ENCODE measurements at regions not wholly inside any gene's neighbourhood (a gene's known extent, or its start where the extent isn't known, plus 50 kb on each side); places are given as distances from the start of the nearest gene placed in this dataset.

- TF ChIP-seq REST (IDR thresholded peaks at IDR 0.05; ENCODE audit: borderline replicate concordance) (peak; percentile 40; the same call in 1 of the 2 replicates), REST (CRISPR knock-in tag; IDR thresholded peaks at IDR 0.05; ENCODE audit: low read depth) (no peak), CTCF (IDR thresholded peaks at IDR 0.05 in 2 of 3, conservative IDR thresholded peaks at IDR 0.05 in 1 of 3; ENCODE audit: insufficient read depth in 2 of 3, low read depth in 1 of 3, low read length in 3 of 3) (peak; percentile 52 to 72 (median 59)), POLR2B (IDR thresholded peaks at IDR 0.05; ENCODE audit: low read depth, partially characterized antibody) (no peak), ZNF143 (CRISPR knock-in tag; IDR thresholded peaks at IDR 0.05) (no peak), MYBL2 (IDR thresholded peaks at IDR 0.05; ENCODE audit: low read depth) (no peak), MYBL2 (CRISPR knock-in tag; IDR thresholded peaks at IDR 0.05; ENCODE audit: borderline replicate concordance) (no peak)
- TF ChIP-seq, protein P1, sequence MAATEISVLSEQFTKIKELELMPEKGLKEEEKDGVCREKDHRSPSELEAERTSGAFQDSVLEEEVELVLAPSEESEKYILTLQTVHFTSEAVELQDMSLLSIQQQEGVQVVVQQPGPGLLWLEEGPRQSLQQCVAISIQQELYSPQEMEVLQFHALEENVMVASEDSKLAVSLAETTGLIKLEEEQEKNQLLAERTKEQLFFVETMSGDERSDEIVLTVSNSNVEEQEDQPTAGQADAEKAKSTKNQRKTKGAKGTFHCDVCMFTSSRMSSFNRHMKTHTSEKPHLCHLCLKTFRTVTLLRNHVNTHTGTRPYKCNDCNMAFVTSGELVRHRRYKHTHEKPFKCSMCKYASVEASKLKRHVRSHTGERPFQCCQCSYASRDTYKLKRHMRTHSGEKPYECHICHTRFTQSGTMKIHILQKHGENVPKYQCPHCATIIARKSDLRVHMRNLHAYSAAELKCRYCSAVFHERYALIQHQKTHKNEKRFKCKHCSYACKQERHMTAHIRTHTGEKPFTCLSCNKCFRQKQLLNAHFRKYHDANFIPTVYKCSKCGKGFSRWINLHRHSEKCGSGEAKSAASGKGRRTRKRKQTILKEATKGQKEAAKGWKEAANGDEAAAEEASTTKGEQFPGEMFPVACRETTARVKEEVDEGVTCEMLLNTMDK (IDR thresholded peaks at IDR 0.05; ENCODE audit: borderline replicate concordance, insufficient read depth, low read depth, low read length, poor library complexity, severe bottlenecking), result peak; percentile 16
Measured at GRCh38 chr6:164109770-164110140, 695.2 kb downstream of the QKI start (continued).

All from K562 (cell line).